GM12864 (cell line): ENCODE measurements at regions not wholly inside any gene's neighbourhood (a gene's known extent, or its start where the extent isn't known, plus 50 kb on each side); places are given as distances from the start of the nearest gene placed in this dataset.

Source experiments
- DNase-seq: peaks from one replicate; pipeline ENCODE4 v3.0.0-alpha.2; 2011; ENCODE audit warnings: low read depth
- H3K4me3 ChIP-seq: 2 replicates; pipeline ENCODE4 v1.5.1; 2011; ENCODE audit warnings: mild to moderate bottlenecking, low read depth, low read length, control low read depth
- CTCF ChIP-seq: IDR thresholded peaks from 2 replicates; pipeline ENCODE4 v1.5.1; 2011; ENCODE audit warnings: low read depth, mild to moderate bottlenecking, moderate library complexity, low read length, control low read depth, inconsistent platforms; ENCODE audit errors: missing control alignments

- no peak for TF ChIP-seq CTCF
- no peak overlapping the region for H3K4me3 ChIP-seq
- DNase-seq = no peak
Observed at GRCh38 chr2:199524689-199525574, 67.2 kb upstream of the SATB2 start.

- TF ChIP-seq CTCF = no peak
- no peak for DNase-seq
- no peak overlapping the region for H3K4me3 ChIP-seq
Observed at GRCh38 chr2:199509403-199509802, 51.7 kb upstream of the SATB2 start.
